SK-N-SH treated with all-trans-retinoic acid at 6 μM for 48 hours (cell line): ENCODE measurements at regions not wholly inside any gene's neighbourhood (a gene's known extent, or its start where the extent isn't known, plus 50 kb on each side); places are given as distances from the start of the nearest gene placed in this dataset.

ENCODE experiments used
- ARNTL ChIP-seq: fragments of 450-650 bp; formaldehyde crosslinking; IDR thresholded peaks from 2 replicates; pipeline ENCODE4 v1.5.0; 2020; ENCODE audit warnings: low read depth, mild to moderate bottlenecking, moderate library complexity, borderline replicate concordance
- CREB5 ChIP-seq: fragments of 250-450 bp; sonication (Bioruptor Pico); IDR thresholded peaks from 2 replicates; pipeline ENCODE4 v1.5.1; 2020; ENCODE audit warnings: low read depth, mild to moderate bottlenecking, moderate library complexity
- CSRNP3 ChIP-seq: fragments of 250-450 bp; sonication (Bioruptor Pico); IDR thresholded peaks from 2 replicates; pipeline ENCODE4 v1.5.1; 2021; ENCODE audit warnings: mild to moderate bottlenecking, moderate library complexity
- ESRRG ChIP-seq: fragments of 250-450 bp; sonication (Bioruptor Pico); IDR thresholded peaks from 2 replicates; pipeline ENCODE4 v1.6.1; 2021; ENCODE audit warnings: mild to moderate bottlenecking
- OSR1 ChIP-seq: fragments of 250-450 bp; sonication (Bioruptor Pico); IDR thresholded peaks from 2 replicates; pipeline ENCODE4 v1.8.0; 2022; ENCODE audit warnings: moderate library complexity, mild to moderate bottlenecking, inconsistent platforms
- PATZ1 ChIP-seq: fragments of 250-450 bp; sonication (Bioruptor Pico); IDR thresholded peaks from 2 replicates; pipeline ENCODE4 v1.8.0; 2020; ENCODE audit warnings: mild to moderate bottlenecking, moderate library complexity, borderline replicate concordance
- POU6F1 ChIP-seq: fragments of 250-450 bp; sonication (Bioruptor Pico); IDR thresholded peaks from 2 replicates; pipeline ENCODE4 v1.8.0; 2021; ENCODE audit warnings: low read depth, mild to moderate bottlenecking, moderate library complexity, borderline replicate concordance
- RARB ChIP-seq: fragments of 250-450 bp; sonication (Bioruptor Pico); IDR thresholded peaks from 2 replicates; pipeline ENCODE4 v1.8.0; 2021; ENCODE audit warnings: mild to moderate bottlenecking, moderate library complexity
- SNAI2 ChIP-seq: fragments of 250-450 bp; sonication (Bioruptor Pico); IDR thresholded peaks from 2 replicates; pipeline ENCODE4 v1.5.0; 2020; ENCODE audit warnings: mild to moderate bottlenecking, moderate library complexity
- TCF4 ChIP-seq: fragments of 250-450 bp; sonication (Bioruptor Pico); IDR thresholded peaks from 2 replicates; pipeline ENCODE4 v1.8.0; 2021; ENCODE audit warnings: mild to moderate bottlenecking, moderate library complexity, borderline replicate concordance
- TOX ChIP-seq: fragments of 250-450 bp; sonication (Bioruptor Pico); IDR thresholded peaks from 2 replicates; pipeline ENCODE4 v1.8.0; 2021; ENCODE audit warnings: mild to moderate bottlenecking, moderate library complexity, borderline replicate concordance
- TSHZ2 ChIP-seq: fragments of 250-450 bp; sonication (Bioruptor Pico); IDR thresholded peaks from 2 replicates; pipeline ENCODE4 v1.5.0; 2020; ENCODE audit warnings: mild to moderate bottlenecking, moderate library complexity
- ZNF70 ChIP-seq: fragments of 450-650 bp; formaldehyde crosslinking; IDR thresholded peaks from 2 replicates; pipeline ENCODE4 v1.5.0; 2020; ENCODE audit warnings: mild to moderate bottlenecking, moderate library complexity
- ZNF8 ChIP-seq: fragments of 450-650 bp; formaldehyde crosslinking; IDR thresholded peaks from 2 replicates; pipeline ENCODE4 v1.5.0; 2020; ENCODE audit warnings: mild to moderate bottlenecking, moderate library complexity

GRCh38 chr2:53200072-53200471, 567.5 kb upstream of the CHAC2 start:
- TF ChIP-seq SNAI2 (CRISPR knock-in tag) (no peak), PATZ1 (no peak), OSR1 (no peak), TOX (CRISPR knock-in tag) (no peak), RARB (CRISPR knock-in tag) (no peak), ZNF8 (CRISPR knock-in tag) (no peak), POU6F1 (no peak), ARNTL (CRISPR knock-in tag) (no peak), ESRRG (CRISPR knock-in tag) (no peak), CREB5 (CRISPR knock-in tag) (no peak), TSHZ2 (CRISPR knock-in tag) (no peak), CSRNP3 (CRISPR knock-in tag) (no peak), TCF4 (CRISPR knock-in tag) (no peak), ZNF70 (CRISPR knock-in tag) (no peak)
